HG02973 (cell line): ENCODE measurements at regions not wholly inside any gene's neighbourhood (a gene's known extent, or its start where the extent isn't known, plus 50 kb on each side); places are given as distances from the start of the nearest gene placed in this dataset.

Experiments used
- ATAC-seq: cut with Tn5 transposase; IDR thresholded peaks from one replicate; pipeline ENCODE4 v1.9.1; 2021; ENCODE audit warnings: moderate library complexity; ENCODE audit not compliant: unreplicated experiment

DNA sequence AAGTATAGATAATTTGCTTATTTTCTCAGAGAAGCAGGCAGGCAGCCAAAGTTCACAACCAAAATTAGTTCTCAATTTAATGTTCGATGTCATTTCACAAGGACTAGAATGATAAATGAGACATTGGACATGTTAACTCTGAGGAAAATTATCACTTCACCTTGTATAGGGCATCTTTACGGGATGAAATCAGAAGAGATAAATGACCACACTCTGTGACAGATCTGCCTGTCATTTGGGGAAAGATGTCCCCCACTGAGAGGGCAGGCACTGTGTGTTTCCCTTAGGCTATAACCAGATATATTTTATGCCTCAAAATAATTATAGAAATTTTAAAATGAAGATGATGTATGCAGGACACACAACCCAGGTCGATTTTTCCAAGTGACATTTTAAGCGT, 642.9 kb downstream of the BRINP3 start:
- no peak for ATAC-seq

DNA sequence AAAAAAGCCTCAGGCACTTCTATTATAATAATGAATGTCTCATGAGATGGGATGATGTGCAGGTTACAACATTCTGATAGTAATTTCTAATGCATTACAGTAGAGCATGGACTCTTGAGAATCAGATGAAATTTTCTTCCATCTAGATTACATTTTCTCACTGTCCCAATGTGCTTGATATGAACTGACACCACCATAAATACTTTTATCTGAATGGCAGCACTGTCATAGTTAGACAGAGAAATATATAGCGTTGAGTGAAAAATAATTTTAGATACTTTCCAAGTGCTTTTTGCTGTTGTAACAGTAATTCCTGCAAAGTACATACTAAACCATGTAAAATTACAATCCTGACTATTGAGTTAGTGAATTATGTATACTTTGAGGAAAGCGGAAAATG, 630.1 kb downstream of the BRINP3 start:
- no peak for ATAC-seq

GRCh38 chr1:189851806-189852367, 625.8 kb downstream of the BRINP3 start:
- no peak for ATAC-seq

DNA sequence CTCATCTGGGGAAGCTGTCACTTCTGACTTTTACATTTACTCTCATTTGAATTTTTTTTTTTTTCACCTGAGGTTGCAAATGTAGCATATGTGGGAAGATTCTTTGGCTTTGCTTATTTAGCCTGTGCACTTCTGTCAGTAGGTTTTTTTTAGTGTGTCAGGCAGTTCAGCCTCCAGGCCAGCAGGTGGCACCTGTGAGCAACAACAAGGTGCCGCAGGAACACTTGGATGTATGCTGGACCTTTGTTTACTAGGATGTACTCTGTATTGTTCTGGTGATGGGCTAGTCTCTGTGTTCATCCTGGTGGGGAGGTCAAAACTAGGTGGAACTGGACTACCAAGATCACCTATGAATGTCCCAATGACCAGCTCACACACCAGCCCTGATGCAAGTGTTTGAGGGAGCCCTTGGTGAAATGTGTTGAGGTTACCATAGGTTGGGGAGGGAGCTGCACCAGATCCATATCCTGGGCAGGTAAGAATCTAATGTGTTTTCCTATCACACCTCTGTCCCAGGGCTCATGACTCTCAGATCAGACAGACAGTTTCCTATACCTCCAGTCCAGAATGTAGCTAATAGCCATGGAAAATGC, 618.2 kb downstream of the BRINP3 start:
- ATAC-seq, result peak; percentile 62

- no peak for ATAC-seq
Measured at GRCh38 chr1:189866606-189867005, 611.1 kb downstream of the BRINP3 start.

DNA sequence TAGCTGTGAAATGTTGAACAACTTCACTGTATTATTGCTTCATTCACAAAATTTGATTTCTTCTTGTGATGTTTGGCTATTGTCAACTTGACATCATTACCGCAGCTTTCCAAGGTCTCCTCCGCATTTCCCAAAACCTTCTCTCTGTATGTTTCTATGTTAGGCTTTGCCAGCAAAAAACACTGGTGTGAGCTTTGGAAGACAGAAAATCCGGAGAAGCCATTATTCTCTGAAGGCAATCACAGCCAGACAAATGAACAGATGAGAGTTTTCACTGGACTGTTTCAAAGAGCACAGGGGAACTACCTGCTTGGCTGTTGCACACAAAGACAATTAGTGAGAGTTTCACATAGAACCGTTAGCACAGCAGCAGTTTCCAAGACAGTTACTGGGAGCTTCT, 609.6 kb downstream of the BRINP3 start:
- ATAC-seq, result no peak

- no peak for ATAC-seq
Measured at GRCh38 chr1:189874715-189875435, 602.8 kb downstream of the BRINP3 start.

DNA sequence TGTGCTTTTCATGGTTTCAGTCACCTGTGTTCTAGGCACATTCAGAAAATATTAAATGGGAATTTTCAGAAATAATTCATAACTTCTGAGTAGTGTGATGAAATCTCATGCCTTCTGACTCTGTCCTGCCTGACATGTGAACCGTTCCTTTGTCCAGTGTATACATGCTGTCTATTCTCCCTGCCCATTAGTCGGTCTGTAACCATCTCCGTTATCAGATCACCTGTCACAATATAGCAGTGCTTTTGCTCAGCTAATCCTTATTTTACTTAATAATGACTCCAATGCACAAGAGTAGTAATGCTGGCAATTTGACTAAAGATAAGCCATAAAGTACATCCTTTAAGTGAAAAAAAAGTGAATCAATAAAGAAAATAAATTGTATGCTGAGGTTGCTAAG, 597.5 kb downstream of the BRINP3 start:
- no peak for ATAC-seq

- ATAC-seq, result no peak
Measured at GRCh38 chr1:189899686-189900425, 577.8 kb downstream of the BRINP3 start.

- no peak for ATAC-seq
Measured at GRCh38 chr1:189904509-189904908, 573.2 kb downstream of the BRINP3 start.

GRCh38 chr1:189908113-189908512, 569.6 kb downstream of the BRINP3 start:
- ATAC-seq, result no peak

GRCh38 chr1:189921613-189922012, 556.1 kb downstream of the BRINP3 start:
- ATAC-seq, result no peak

GRCh38 chr1:189927641-189928040, 550.0 kb downstream of the BRINP3 start:
- no peak for ATAC-seq

DNA sequence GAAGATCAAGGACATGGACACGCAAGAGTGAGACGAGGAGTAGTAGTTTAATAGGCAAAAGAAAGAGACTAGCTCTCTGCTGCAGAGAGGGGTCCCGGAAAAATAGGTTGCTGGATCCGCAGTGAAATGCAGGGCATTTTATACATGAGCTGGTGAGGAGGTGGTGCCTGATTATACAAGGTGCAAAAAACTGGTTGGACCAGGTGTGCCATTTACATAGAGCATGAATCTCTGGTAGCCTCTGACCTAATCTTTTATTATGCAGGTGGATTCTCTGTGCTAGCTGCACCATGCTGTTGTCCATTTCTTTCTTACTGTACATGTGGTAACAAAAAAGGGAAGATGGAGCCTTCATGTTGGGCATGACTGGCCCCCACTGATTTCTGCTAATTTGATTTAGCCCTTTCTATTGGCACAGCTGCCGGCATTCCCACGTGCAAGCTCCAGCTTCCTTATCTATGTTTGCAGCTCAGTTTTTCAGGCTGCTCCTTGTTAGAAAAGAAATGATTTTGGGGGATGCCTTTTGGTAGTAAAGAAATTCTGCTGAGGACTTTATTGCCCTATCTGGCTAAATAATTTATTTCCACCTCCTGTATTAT, 548.1 kb downstream of the BRINP3 start:
- no peak for ATAC-seq

DNA sequence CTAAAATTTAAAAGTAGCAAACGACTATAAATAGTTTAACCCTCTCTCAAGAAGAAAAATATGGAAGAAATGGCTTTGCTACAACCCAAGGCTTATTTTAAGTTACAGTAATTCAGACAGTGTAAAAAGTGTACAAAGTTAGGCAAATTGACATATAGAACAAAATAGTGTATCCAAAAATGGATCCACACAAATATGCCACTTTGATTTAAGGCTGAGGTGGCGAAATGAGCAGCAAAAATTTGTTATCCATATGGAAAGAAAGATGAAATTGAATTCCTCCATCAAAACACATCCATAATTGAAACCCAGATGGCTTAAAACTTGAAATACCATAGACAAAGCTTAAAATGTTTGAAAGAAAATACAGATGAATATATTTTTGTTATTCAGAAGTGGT, 540.8 kb downstream of the BRINP3 start:
- ATAC-seq, result no peak

DNA sequence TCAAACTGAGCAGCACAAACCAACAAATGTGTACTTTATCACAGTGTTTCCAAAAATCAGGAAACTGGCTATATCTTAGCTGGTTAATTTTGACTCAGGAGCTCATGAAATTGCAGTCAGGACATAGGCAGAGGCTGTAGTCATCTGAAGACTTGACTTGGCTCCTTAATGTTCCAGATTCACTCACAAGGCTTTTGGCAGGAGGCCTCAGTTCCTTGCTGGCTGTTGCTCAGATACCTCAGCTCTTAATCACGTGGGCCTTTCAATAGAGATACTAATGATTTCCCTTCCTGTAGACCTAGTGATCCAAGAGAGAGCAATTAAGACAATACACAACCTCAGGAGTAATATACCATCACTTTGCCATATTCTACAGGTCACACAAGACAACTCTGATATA, 537.7 kb downstream of the BRINP3 start:
- ATAC-seq, result no peak

DNA sequence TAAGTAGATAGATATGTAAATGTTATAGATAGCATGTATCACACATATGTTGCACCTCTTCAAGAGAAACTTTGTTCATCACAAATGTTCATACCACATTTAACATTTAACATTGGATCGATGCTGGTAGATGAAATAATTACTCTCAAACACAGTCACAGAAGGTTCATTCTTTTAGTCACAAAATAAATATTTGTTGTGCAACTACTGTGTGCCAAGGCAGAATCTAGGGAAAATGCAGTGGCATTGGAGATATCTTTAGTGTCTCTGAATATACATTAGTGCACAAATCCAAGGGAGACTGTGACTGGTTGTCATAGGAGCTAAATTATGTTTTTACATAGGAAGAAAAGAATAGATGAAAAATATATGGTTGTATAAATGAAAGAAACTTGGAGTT, 535.7 kb downstream of the BRINP3 start:
- no peak for ATAC-seq

- ATAC-seq, result no peak
Measured at GRCh38 chr1:189958756-189959155, 518.9 kb downstream of the BRINP3 start.

- no peak for ATAC-seq
Measured at GRCh38 chr1:189960769-189961168, 516.9 kb downstream of the BRINP3 start.

DNA sequence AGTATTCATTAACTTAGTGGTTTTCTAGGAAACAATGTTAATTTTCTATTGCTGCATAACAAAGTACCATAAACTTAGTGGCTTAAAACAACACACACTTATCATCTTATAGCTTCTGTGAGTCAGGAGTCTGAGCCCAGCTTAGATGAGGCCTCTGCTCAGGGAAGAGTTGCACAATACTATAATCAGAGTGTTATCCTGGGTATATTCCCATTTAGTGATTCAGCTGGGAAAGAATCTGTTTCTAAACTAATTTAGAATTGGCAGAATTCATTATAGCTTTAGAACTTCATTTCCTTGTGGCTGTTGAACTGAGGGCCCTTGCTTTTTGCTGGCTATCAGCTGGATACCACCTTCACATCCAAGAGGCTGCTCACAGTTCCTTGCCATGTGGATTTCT, 515.5 kb downstream of the BRINP3 start:
- no peak for ATAC-seq
